HUES64 (cell line): ENCODE measurements at regions not wholly inside any gene's neighbourhood (a gene's known extent, or its start where the extent isn't known, plus 50 kb on each side); places are given as distances from the start of the nearest gene placed in this dataset.
A peak's percentile ranks its signal among the peaks of the same experiment; 100 is the strongest.
"Not testable (repeated sequence)": the region's sequence is repeated elsewhere in the genome, so short reads cannot be mapped to it uniquely, and the experiment has no call there.

Experiments
- H3K27ac ChIP-seq: 2 replicates; pipeline ENCODE4 v1.7.0; 2013; ENCODE audit warnings: low read depth, low read length, inconsistent platforms
- H3K27me3 ChIP-seq: 2 replicates; pipeline ENCODE4 v1.6.1; 2013; ENCODE audit warnings: mild to moderate bottlenecking, low read length; ENCODE audit not compliant: insufficient read depth
- H3K36me3 ChIP-seq: 2 replicates; pipeline ENCODE4 v1.6.1; 2013; ENCODE audit warnings: mild to moderate bottlenecking, low read length; ENCODE audit not compliant: insufficient read depth
- H3K4me1 ChIP-seq: 2 replicates; pipeline ENCODE4 v1.6.1; 2013; ENCODE audit warnings: mild to moderate bottlenecking, low read length, moderate library complexity; ENCODE audit not compliant: insufficient read depth
- H3K4me3 ChIP-seq: 2 replicates; pipeline ENCODE4 v1.5.1; 2013; ENCODE audit warnings: mild to moderate bottlenecking, low read length, moderate library complexity
- H3K9ac ChIP-seq: 2 replicates; pipeline ENCODE4 v1.6.1; 2013; ENCODE audit warnings: mild to moderate bottlenecking, low read depth, low read length
- H3K9me3 ChIP-seq: 2 replicates; pipeline ENCODE4 v1.6.1; 2013; ENCODE audit warnings: low read depth, low read length; ENCODE audit not compliant: insufficient read depth
- WGBS: fragments of 150-250, 120-280 bp; methylation state at CpG from one replicate; pipeline ENCODE4 v1.1.7; 2013; ENCODE audit warnings: missing lambda C conversion rate; 5-methylcytosine and 5-hydroxymethylcytosine counted together

GRCh38 chr3:87109465-87109864, 117.6 kb upstream of the CHMP2B start:
- H3K9ac ChIP-seq, result no peak overlapping the region
- 71% methylated on average over 1 of the region's 1 CpG for WGBS
- no peak overlapping the region for H3K4me3 ChIP-seq
- H3K27ac ChIP-seq, result no peak overlapping the region
- no peaks in the 10 kb centered on the region for H3K36me3 ChIP-seq
- H3K4me1 ChIP-seq, result peaks cover 4% of the 10 kb centered on the region; the same call in 1 of the 2 replicates
- H3K27me3 ChIP-seq, result no peaks in the 10 kb centered on the region
- H3K9me3 ChIP-seq, result peaks cover 11% of the 10 kb centered on the region

GRCh38 chr3:87101861-87102625, 111.1 kb upstream of the VGLL3 start:
- no peak overlapping the region for H3K4me3 ChIP-seq
- peaks cover 12% of the 10 kb centered on the region for H3K4me1 ChIP-seq
- WGBS, result 96% methylated on average over 5 of the region's 6 CpGs
- no peaks in the 10 kb centered on the region for H3K36me3 ChIP-seq
- peaks cover 14% of the 10 kb centered on the region for H3K9me3 ChIP-seq
- no peaks in the 10 kb centered on the region for H3K27me3 ChIP-seq
- peak overlapping the region; percentile 19; the same call in 1 of the 2 replicates for H3K27ac ChIP-seq
- no peak overlapping the region for H3K9ac ChIP-seq

- Histone ChIP-seq H3K4me1 (peaks cover 12% of the 10 kb centered on the region), H3K9me3 (peaks cover 12% of the 10 kb centered on the region)
- WGBS, result 95% methylated on average over 9 of the region's 9 CpGs
- H3K36me3 ChIP-seq, H3K4me3 ChIP-seq, H3K27me3 ChIP-seq, H3K9ac ChIP-seq, H3K27ac ChIP-seq: not testable (repeated sequence)
These were observed 106.8 kb upstream of the VGLL3 start for GRCh38 chr3:87097733-87098132.

GRCh38 chr3:87090631-87091030, 99.7 kb upstream of the VGLL3 start:
- H3K9me3 ChIP-seq, result no peaks in the 10 kb centered on the region
- no peaks in the 10 kb centered on the region for H3K36me3 ChIP-seq
- H3K4me3 ChIP-seq, result no peak overlapping the region
- H3K27me3 ChIP-seq, result no peaks in the 10 kb centered on the region
- no peak overlapping the region for H3K27ac ChIP-seq
- no peak overlapping the region for H3K9ac ChIP-seq
- H3K4me1 ChIP-seq, result no peaks in the 10 kb centered on the region

- H3K4me3 ChIP-seq, result no peak overlapping the region
- H3K36me3 ChIP-seq, result no peaks in the 10 kb centered on the region
- no peak overlapping the region for H3K27ac ChIP-seq
- WGBS, result 96% methylated on average over 41 of the region's 41 CpGs
- H3K4me1 ChIP-seq, result no peaks in the 10 kb centered on the region
- H3K27me3 ChIP-seq, result no peaks in the 10 kb centered on the region
- H3K9me3 ChIP-seq, result no peaks in the 10 kb centered on the region
- H3K9ac ChIP-seq, result no peak overlapping the region
These were observed 98.3 kb upstream of the VGLL3 start for GRCh38 chr3:87088993-87089841.

- H3K27ac ChIP-seq, result no peak overlapping the region
- no peak overlapping the region for H3K9ac ChIP-seq
These were observed 97.6 kb upstream of the VGLL3 start for GRCh38 chr3:87088430-87088992.

GRCh38 chr3:87084868-87085267, 93.9 kb upstream of the VGLL3 start:
- no peak overlapping the region for H3K4me3 ChIP-seq
- H3K36me3 ChIP-seq, result no peaks in the 10 kb centered on the region
- H3K9me3 ChIP-seq, result no peaks in the 10 kb centered on the region
- H3K27me3 ChIP-seq, result no peaks in the 10 kb centered on the region
- H3K27ac ChIP-seq, result no peak overlapping the region
- no peak overlapping the region for H3K9ac ChIP-seq
- H3K4me1 ChIP-seq, result peaks cover 4% of the 10 kb centered on the region
- 93% methylated on average over 4 of the region's 5 CpGs for WGBS

More at GRCh38 chr3:87088430-87088992, 97.6 kb upstream of the VGLL3 start:
- no peaks in the 10 kb centered on the region for H3K27me3 ChIP-seq
- H3K9me3 ChIP-seq, result no peaks in the 10 kb centered on the region
- no peaks in the 10 kb centered on the region for H3K36me3 ChIP-seq
- 96% methylated on average over 13 of the region's 15 CpGs for WGBS
- no peaks in the 10 kb centered on the region for H3K4me1 ChIP-seq
- H3K4me3 ChIP-seq, result no peak overlapping the region

- H3K4me1 ChIP-seq, result peaks cover 4% of the 10 kb centered on the region
- H3K9ac ChIP-seq, result no peak overlapping the region
- no peak overlapping the region for H3K4me3 ChIP-seq
- H3K9me3 ChIP-seq, result no peaks in the 10 kb centered on the region
- H3K27me3 ChIP-seq, result no peaks in the 10 kb centered on the region
- no peak overlapping the region for H3K27ac ChIP-seq
- WGBS, result 61% methylated on average over 5 of the region's 6 CpGs
- no peaks in the 10 kb centered on the region for H3K36me3 ChIP-seq
These were observed 92.0 kb upstream of the VGLL3 start for GRCh38 chr3:87082796-87083440.

GRCh38 chr3:87077355-87077754, 86.4 kb upstream of the VGLL3 start:
- no peak overlapping the region for H3K27ac ChIP-seq
- H3K27me3 ChIP-seq, result no peaks in the 10 kb centered on the region
- no peak overlapping the region for H3K4me3 ChIP-seq
- WGBS, result 88% methylated on average over 2 of the region's 2 CpGs
- no peaks in the 10 kb centered on the region for H3K4me1 ChIP-seq
- H3K36me3 ChIP-seq, result no peaks in the 10 kb centered on the region
- no peak overlapping the region for H3K9ac ChIP-seq
- H3K9me3 ChIP-seq, result no peaks in the 10 kb centered on the region

- H3K9ac ChIP-seq, result no peak overlapping the region
- no peaks in the 10 kb centered on the region for H3K9me3 ChIP-seq
- no peak overlapping the region for H3K27ac ChIP-seq
- H3K4me3 ChIP-seq, result no peak overlapping the region
- WGBS, result 91% methylated on average over 2 of the region's 3 CpGs
- no peaks in the 10 kb centered on the region for H3K27me3 ChIP-seq
- no peaks in the 10 kb centered on the region for H3K36me3 ChIP-seq
- no peaks in the 10 kb centered on the region for H3K4me1 ChIP-seq
These were observed 86.0 kb upstream of the VGLL3 start for GRCh38 chr3:87076946-87077345.
